CD14-positive monocyte (primary cell): ENCODE measurements at regions not wholly inside any gene's neighbourhood (a gene's known extent, or its start where the extent isn't known, plus 50 kb on each side); places are given as distances from the start of the nearest gene placed in this dataset.
"Not testable (repeated sequence)": the region's sequence is repeated elsewhere in the genome, so short reads cannot be mapped to it uniquely, and the experiment has no call there.

Experiments
- DNase-seq, 3 donors: peaks; one replicate each; pipeline ENCODE4 v3.0.0-alpha.2; 2011 to 2022
- H2AFZ ChIP-seq: 2 replicates; pipeline ENCODE4 v1.6.0; 2012; ENCODE audit warnings: mild to moderate bottlenecking, low read depth, low read length, inconsistent platforms; ENCODE audit not compliant: insufficient read depth, poor library complexity, severe bottlenecking
- H3K27ac ChIP-seq, 2 donors: 1 replicate in 1 of 2; 2 replicates in 1 of 2; pipeline ENCODE4 v1.5.1; 2012 to 2013; ENCODE audit warnings: low read length in 2 of 2, control low read depth in 1 of 2, inconsistent platforms in 1 of 2, low read depth in 1 of 2, mild to moderate bottlenecking in 1 of 2
- H3K27me3 ChIP-seq, 2 donors: one replicate each; pipeline versions ENCODE4 v1.6.0 to v1.6.1; 2011 to 2013; ENCODE audit warnings: low read length in 2 of 2; ENCODE audit not compliant: control insufficient read depth in 2 of 2, insufficient read depth in 2 of 2
- H3K36me3 ChIP-seq, 2 donors: replicated peaks in 1 of 2; 1 replicate in 1 of 2; 2 replicates in 1 of 2; pipeline versions ENCODE4 v1.5.1 to v1.6.1; 2012 to 2013; ENCODE audit warnings: low read length in 2 of 2, control low read depth in 1 of 2, inconsistent platforms in 1 of 2, mild to moderate bottlenecking in 1 of 2; ENCODE audit not compliant: insufficient read depth in 2 of 2, control insufficient read depth in 1 of 2
- H3K4me1 ChIP-seq, 2 donors: 1 replicate in 1 of 2; 2 replicates in 1 of 2; pipeline versions ENCODE4 v1.5.1 to v1.6.1; 2012 to 2013; ENCODE audit warnings: low read length in 2 of 2, control low read depth in 1 of 2, inconsistent platforms in 1 of 2, mild to moderate bottlenecking in 1 of 2, moderate library complexity in 1 of 2; ENCODE audit not compliant: insufficient read depth in 2 of 2, control insufficient read depth in 1 of 2
- H3K4me2 ChIP-seq: replicated peaks from 2 replicates; pipeline ENCODE3; 2012; ENCODE audit warnings: low read length, moderate library complexity, mild to moderate bottlenecking; ENCODE audit not compliant: poor library complexity, severe bottlenecking; ENCODE audit errors: extremely low read depth
- H3K4me3 ChIP-seq, 3 experiments: fragments of 200-600 bp in 1 of 3; sonication (generic) in 1 of 3; replicated peaks in 1 of 3; 1 replicate in 2 of 3; 2 replicates in 1 of 3; pipeline ENCODE4 v1.5.1; 2011 to 2013; ENCODE audit warnings: low read length in 3 of 3, mild to moderate bottlenecking in 3 of 3, control low read depth in 2 of 3, low read depth in 2 of 3, inconsistent platforms in 1 of 3, moderate library complexity in 1 of 3
- H3K79me2 ChIP-seq: 2 replicates; pipeline ENCODE4 v1.6.0; 2012; ENCODE audit warnings: mild to moderate bottlenecking, control low read depth, inconsistent platforms, low read length, moderate library complexity; ENCODE audit not compliant: insufficient read depth
- H3K9ac ChIP-seq: 2 replicates; pipeline ENCODE4 v1.6.0; 2017; ENCODE audit warnings: low read length, mild to moderate bottlenecking; ENCODE audit not compliant: insufficient read depth, poor library complexity, severe bottlenecking
- H3K9me3 ChIP-seq, 2 donors: replicated peaks in 1 of 2; 1 replicate in 1 of 2; 2 replicates in 1 of 2; pipeline versions ENCODE4 v1.5.1 to v1.6.1; 2012 to 2013; ENCODE audit warnings: low read length in 2 of 2, control low read depth in 1 of 2; ENCODE audit not compliant: control insufficient read depth in 1 of 2, insufficient read depth in 1 of 2
- H4K20me1 ChIP-seq: 2 replicates; pipeline ENCODE4 v1.6.0; 2012; ENCODE audit warnings: mild to moderate bottlenecking, low read length, control low read depth, moderate library complexity; ENCODE audit not compliant: insufficient read depth
- H3K27ac Mint-ChIP-seq, 7 donors: one replicate each; pipeline ENCODE4 v1.8.0; 2020; ENCODE audit warnings: mild to moderate bottlenecking in 7 of 7, mixed read lengths in 7 of 7, moderate library complexity in 6 of 7, inconsistent platforms in 2 of 7
- H3K27me3 Mint-ChIP-seq, 3 donors: one replicate each; pipeline ENCODE4 v1.8.0; 2021 to 2022; ENCODE audit warnings: low read depth in 3 of 3, mild to moderate bottlenecking in 3 of 3, mixed read lengths in 3 of 3, moderate library complexity in 3 of 3, inconsistent platforms in 1 of 3
- H3K36me3 Mint-ChIP-seq, 2 donors: one replicate each; pipeline ENCODE4 v1.8.0; 2020; ENCODE audit warnings: mixed read lengths in 2 of 2, inconsistent platforms in 1 of 2, mild to moderate bottlenecking in 1 of 2
- H3K4me1 Mint-ChIP-seq: one replicate; pipeline ENCODE4 v1.8.0; 2020; ENCODE audit warnings: mild to moderate bottlenecking, mixed read lengths
- H3K4me3 Mint-ChIP-seq, 2 donors: one replicate each; pipeline ENCODE4 v1.8.0; 2020; ENCODE audit warnings: mild to moderate bottlenecking in 2 of 2, mixed read lengths in 2 of 2, moderate library complexity in 1 of 2
- H3K9me3 Mint-ChIP-seq, 7 donors: one replicate each; pipeline ENCODE4 v1.8.0; 2020 to 2022; ENCODE audit warnings: mixed read lengths in 7 of 7, mild to moderate bottlenecking in 6 of 7, moderate library complexity in 6 of 7, inconsistent platforms in 2 of 7
- WGBS: methylation state at CpG from one replicate; pipeline ENCODE4 v1.1.5; 2013; ENCODE audit warnings: missing lambda C conversion rate; ENCODE audit not compliant: insufficient coverage; 5-methylcytosine and 5-hydroxymethylcytosine counted together
- intact Hi-C, 2 donors: fragments of 100-400 bp; cut with micrococcal nuclease; formaldehyde crosslinking; loops; one replicate each; pipeline versions ENCODE4 v1.15.0 to v1.15.1; 2023
- TF ChIP-seq, protein P1 (sequence below): fragments of 200-600 bp; IDR thresholded peaks from one replicate; pipeline ENCODE4 v1.8.0; 2022; ENCODE audit warnings: antibody characterized with exemption, mild to moderate bottlenecking

DNA sequence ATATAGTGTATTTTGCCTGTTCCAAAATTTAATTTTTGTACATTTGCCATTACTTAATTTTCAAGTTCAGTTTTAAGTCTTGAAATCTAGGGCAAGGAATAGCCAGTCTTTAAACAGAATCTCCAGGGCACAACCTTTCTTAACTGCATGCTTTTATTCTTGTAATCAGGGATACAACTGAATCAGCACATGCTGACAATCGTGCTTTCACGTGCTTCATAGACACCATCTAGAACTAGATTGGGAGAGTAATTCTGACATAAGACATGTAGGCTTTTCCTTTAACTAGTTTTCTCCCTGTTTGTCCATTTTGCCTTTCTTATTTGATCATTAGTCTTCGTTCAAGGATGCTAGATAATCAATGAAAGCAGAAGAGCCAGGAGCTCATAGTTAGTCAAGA, 650.4 kb upstream of the CADM2 start:
- Histone ChIP-seq H3K79me2 (no peaks in the 10 kb centered on the region), H3K27ac (no peak overlapping the region), H3K36me3 (no peaks in the 10 kb centered on the region), H3K4me2 (no peak overlapping the region), H3K9me3 (peaks cover 0 to 5% of the 10 kb centered on the region in 2 donors), H3K9ac (no peak overlapping the region), H2AFZ (no peak overlapping the region), H4K20me1 (no peaks in the 10 kb centered on the region), H3K4me3 (no peak overlapping the region), H3K4me1 (no peaks in the 10 kb centered on the region), H3K27me3 (no peaks in the 10 kb centered on the region)
- Mint-ChIP-seq H3K36me3 (no peaks in the 10 kb centered on the region), H3K4me3 (no peak overlapping the region), H3K9me3 (no peaks in the 10 kb centered on the region), H3K27me3 (no peaks in the 10 kb centered on the region), H3K27ac (no peak overlapping the region), H3K4me1 (no peaks in the 10 kb centered on the region)
- intact Hi-C loops: no loop called here
- no peak for DNase-seq
- WGBS: 50% methylated on average over 1 of the region's 3 CpGs
- TF ChIP-seq, protein P1, sequence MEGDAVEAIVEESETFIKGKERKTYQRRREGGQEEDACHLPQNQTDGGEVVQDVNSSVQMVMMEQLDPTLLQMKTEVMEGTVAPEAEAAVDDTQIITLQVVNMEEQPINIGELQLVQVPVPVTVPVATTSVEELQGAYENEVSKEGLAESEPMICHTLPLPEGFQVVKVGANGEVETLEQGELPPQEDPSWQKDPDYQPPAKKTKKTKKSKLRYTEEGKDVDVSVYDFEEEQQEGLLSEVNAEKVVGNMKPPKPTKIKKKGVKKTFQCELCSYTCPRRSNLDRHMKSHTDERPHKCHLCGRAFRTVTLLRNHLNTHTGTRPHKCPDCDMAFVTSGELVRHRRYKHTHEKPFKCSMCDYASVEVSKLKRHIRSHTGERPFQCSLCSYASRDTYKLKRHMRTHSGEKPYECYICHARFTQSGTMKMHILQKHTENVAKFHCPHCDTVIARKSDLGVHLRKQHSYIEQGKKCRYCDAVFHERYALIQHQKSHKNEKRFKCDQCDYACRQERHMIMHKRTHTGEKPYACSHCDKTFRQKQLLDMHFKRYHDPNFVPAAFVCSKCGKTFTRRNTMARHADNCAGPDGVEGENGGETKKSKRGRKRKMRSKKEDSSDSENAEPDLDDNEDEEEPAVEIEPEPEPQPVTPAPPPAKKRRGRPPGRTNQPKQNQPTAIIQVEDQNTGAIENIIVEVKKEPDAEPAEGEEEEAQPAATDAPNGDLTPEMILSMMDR: no peak

DNA sequence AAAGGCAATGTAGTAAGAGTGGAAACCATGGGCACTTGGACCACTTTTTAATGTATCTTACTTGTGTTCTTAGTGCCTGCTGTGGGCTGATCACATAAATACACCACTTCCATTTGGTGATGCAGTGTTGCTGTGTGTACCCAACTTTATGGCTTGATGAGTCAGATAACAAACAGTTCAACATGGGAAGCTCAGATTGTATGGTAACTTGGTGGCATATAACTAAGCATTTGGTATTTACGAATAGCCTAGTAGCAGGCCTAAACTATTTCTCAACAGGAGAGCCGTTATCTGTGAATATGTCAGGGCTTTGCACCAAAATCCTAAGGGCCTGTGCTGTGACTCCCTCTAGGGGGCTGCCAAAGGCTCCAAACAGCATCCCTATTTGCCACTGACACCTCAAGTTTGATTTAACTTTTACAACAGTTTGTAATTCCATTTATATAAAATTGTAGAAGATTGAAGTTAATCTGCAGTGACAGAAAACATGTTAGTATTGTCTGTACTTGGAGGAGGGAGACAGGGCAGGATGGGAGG, 640.4 kb upstream of the CADM2 start:
- Histone ChIP-seq H3K27me3 (no peaks in the 10 kb centered on the region), H3K79me2 (no peaks in the 10 kb centered on the region), H3K36me3 (no peaks in the 10 kb centered on the region), H3K4me1 (no peaks in the 10 kb centered on the region), H3K27ac (no peak overlapping the region), H2AFZ (no peak overlapping the region), H3K9ac (no peak overlapping the region), H3K4me3 (no peak overlapping the region), H3K4me2 (no peak overlapping the region), H3K9me3 (no peaks in the 10 kb centered on the region), H4K20me1 (no peaks in the 10 kb centered on the region)
- TF ChIP-seq, protein P1: no peak
- no peaks in the 10 kb centered on the region for H3K36me3 Mint-ChIP-seq
- DNase-seq: no peak
- no peaks in the 10 kb centered on the region for H3K4me1 Mint-ChIP-seq
- peaks cover 0 to 3% (median 1%) of the 10 kb centered on the region in 7 donors for H3K9me3 Mint-ChIP-seq
- H3K4me3 Mint-ChIP-seq: no peak overlapping the region
- intact Hi-C loops: no loop called here
- WGBS: 60% methylated on average over 1 of the region's 2 CpGs
- H3K27ac Mint-ChIP-seq: no peak overlapping the region
- no peaks in the 10 kb centered on the region for H3K27me3 Mint-ChIP-seq

DNA sequence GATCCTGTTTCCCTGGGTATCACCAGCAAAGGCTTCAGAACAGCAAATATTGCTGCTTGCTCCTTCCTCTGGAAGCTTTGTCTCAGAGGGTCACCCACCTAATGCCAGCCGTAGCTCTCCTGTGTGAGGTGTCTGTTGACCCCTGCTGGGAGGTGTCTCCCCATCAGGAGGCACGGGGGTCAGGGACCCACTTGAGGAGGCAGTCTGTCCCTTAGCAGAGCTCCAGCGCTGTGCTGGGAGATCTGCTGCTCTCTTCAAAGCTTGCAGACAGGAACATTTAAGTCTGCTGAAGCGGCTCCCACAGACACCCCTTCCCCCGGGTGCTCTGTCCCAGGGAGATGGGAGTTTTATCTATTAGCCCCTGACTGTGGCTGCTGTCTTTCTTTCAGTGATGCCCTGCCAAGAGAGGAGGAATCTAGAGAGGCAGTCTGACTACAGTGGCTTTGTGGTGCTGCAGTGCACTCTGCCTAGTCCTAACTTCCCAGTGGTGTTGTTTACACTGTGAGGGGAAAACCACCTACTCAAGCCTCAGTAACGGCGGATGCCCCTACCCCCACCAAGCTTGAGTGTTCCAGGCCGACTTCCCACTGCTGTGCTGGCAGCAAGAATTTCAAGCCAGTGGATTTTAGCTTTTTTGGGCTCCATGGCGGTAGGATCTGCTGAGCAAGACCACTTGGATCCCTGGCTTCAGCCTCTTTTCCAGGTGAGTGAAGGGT, 593.1 kb upstream of the CADM2 start:
- H2AFZ ChIP-seq, H3K36me3 Mint-ChIP-seq, H3K4me2 ChIP-seq, H4K20me1 ChIP-seq, DNase-seq, intact Hi-C loops, H3K27ac ChIP-seq, H3K9ac ChIP-seq, H3K4me1 Mint-ChIP-seq, H3K36me3 ChIP-seq, H3K27me3 ChIP-seq, H3K27me3 Mint-ChIP-seq, H3K4me1 ChIP-seq, H3K27ac Mint-ChIP-seq, H3K4me3 Mint-ChIP-seq, H3K4me3 ChIP-seq, H3K79me2 ChIP-seq: not testable (repeated sequence)
- peaks cover 16 to 20% of the 10 kb centered on the region in 2 donors for H3K9me3 ChIP-seq
- peaks cover 4 to 14% (median 6%) of the 10 kb centered on the region in 7 donors for H3K9me3 Mint-ChIP-seq
- 87% methylated on average over 4 of the region's 9 CpGs for WGBS
